OCI-LY3 (cell line): ENCODE measurements at regions not wholly inside any gene's neighbourhood (a gene's known extent, or its start where the extent isn't known, plus 50 kb on each side); places are given as distances from the start of the nearest gene placed in this dataset.

Experiments
- H2AFZ ChIP-seq: fragments of 200-600, 300-600 bp; shearing (Covaris generic); 2 replicates; pipeline ENCODE4 v1.6.0; 2014; ENCODE audit warnings: antibody characterized with exemption, low read depth, low read length
- H3K27ac ChIP-seq: fragments of 200-600, 300-600 bp; sonication (generic); 2 replicates; pipeline ENCODE4 v1.5.1; 2014; ENCODE audit warnings: mild to moderate bottlenecking, low read length, moderate library complexity, mixed read lengths
- H3K27me3 ChIP-seq: fragments of 200-600, 300-600 bp; sonication (generic); 2 replicates; pipeline ENCODE4 v1.6.1; 2014; ENCODE audit warnings: low read depth, low read length, mixed read lengths
- H3K36me3 ChIP-seq: fragments of 200-600, 300-600 bp; sonication (generic); replicated peaks from 2 replicates; pipeline ENCODE3; 2014; ENCODE audit warnings: low read depth, low read length, mixed read lengths
- H3K4me1 ChIP-seq: fragments of 300-600, 200-600 bp; sonication (generic); 2 replicates; pipeline ENCODE4 v1.6.1; 2014; ENCODE audit warnings: low read length, mixed read lengths
- H3K4me2 ChIP-seq: fragments of 200-600, 300-600 bp; sonication (generic); 2 replicates; pipeline ENCODE4 v1.6.1; 2014; ENCODE audit warnings: low read length, mixed read lengths
- H3K4me3 ChIP-seq: fragments of 300-600, 200-600 bp; sonication (generic); 2 replicates; pipeline ENCODE4 v1.5.1; 2014; ENCODE audit warnings: antibody characterized with exemption, mild to moderate bottlenecking, low read length, moderate library complexity
- H3K79me2 ChIP-seq: fragments of 300-600, 200-600 bp; shearing (Covaris generic); 2 replicates; pipeline ENCODE4 v1.6.1; 2014; ENCODE audit warnings: mild to moderate bottlenecking, low read length, mixed read lengths
- H3K9ac ChIP-seq: fragments of 300-600, 200-600 bp; shearing (Covaris generic); 2 replicates; pipeline ENCODE4 v1.6.0; 2014; ENCODE audit warnings: mild to moderate bottlenecking, low read length, moderate library complexity
- H3K9me3 ChIP-seq: fragments of 200-600, 300-600 bp; shearing (Covaris generic); 2 replicates; pipeline ENCODE4 v1.6.1; 2014; ENCODE audit warnings: low read length, mixed read lengths; ENCODE audit not compliant: insufficient read depth
- H4K20me1 ChIP-seq: fragments of 200-600, 300-600 bp; sonication (generic); 2 replicates; pipeline ENCODE4 v1.6.1; 2016; ENCODE audit warnings: low read length, mixed read lengths; ENCODE audit not compliant: insufficient read depth
- CTCF ChIP-seq: fragments of 200-600, 300-600 bp; sonication (generic); IDR thresholded peaks from 2 replicates; pipeline ENCODE4 v1.5.1; 2014; ENCODE audit warnings: antibody characterized with exemption, low read length, low read depth
- EZH2phosphoT487 ChIP-seq: fragments of 200-600 bp; shearing (Covaris generic); IDR thresholded peaks from 2 replicates; pipeline ENCODE4 v1.6.1; 2018; ENCODE audit warnings: antibody characterized with exemption, mixed run types, low read depth

GRCh38 chrX:78886550-78886949 is 58.6 kb upstream of the P2RY10 start:
- H3K79me2 ChIP-seq = no peaks in the 10 kb centered on the region
- no peak overlapping the region for H3K27ac ChIP-seq
- H3K4me1 ChIP-seq = 0 out of 2 replicates have a peak, but pooled peaks cover 2% of the 10 kb centered on the region
- peak overlapping the region; percentile 73 for H3K4me2 ChIP-seq
- H3K4me3 ChIP-seq = peak overlapping the region; percentile 48
- TF ChIP-seq CTCF (peak; percentile 58), EZH2phosphoT487 (no peak)
- H2AFZ ChIP-seq = peak overlapping the region; percentile 83
- no peaks in the 10 kb centered on the region for H3K9me3 ChIP-seq
- 0 out of 2 replicates have a peak overlapping the region, but pooled peaks have one; percentile 31 for H3K9ac ChIP-seq
- no peaks in the 10 kb centered on the region for H3K27me3 ChIP-seq
- no peaks in the 10 kb centered on the region for H4K20me1 ChIP-seq
- H3K36me3 ChIP-seq = no peaks in the 10 kb centered on the region
